Spleen (tissue), 7 donors: ENCODE measurements at regions not wholly inside any gene's neighbourhood (a gene's known extent, or its start where the extent isn't known, plus 50 kb on each side); places are given as distances from the start of the nearest gene placed in this dataset.

Experiments used
- POLR2A ChIP-seq, 3 donors: fragments of 450-650 bp; IDR thresholded peaks; one replicate each; pipeline ENCODE4 v1.5.1; 2017; ENCODE audit warnings: antibody characterized with exemption in 3 of 3, mild to moderate bottlenecking in 1 of 3
- TF ChIP-seq, protein P1 (sequence below), 11 experiments: fragments of 200-600 bp in 7 of 11; fragments of 450-650 bp in 4 of 11; sonication (generic) in 4 of 11; IDR thresholded peaks in 8 of 11; conservative IDR thresholded peaks in 3 of 11; 1 replicate in 7 of 11; 2 replicates in 4 of 11; pipeline versions ENCODE4 v1.4.0 to v1.8.0; 2016 to 2021; ENCODE audit warnings: antibody characterized with exemption in 11 of 11, inconsistent platforms in 4 of 11, mild to moderate bottlenecking in 1 of 11
- donor health status: DM: no; HTN: no; CAD: no; lungs with moderate emphysema.
- donor health status: DM: no; HTN: no; CAD: no.
- donor health status: DM: no; HTN: no; CAD: no.

DNA sequence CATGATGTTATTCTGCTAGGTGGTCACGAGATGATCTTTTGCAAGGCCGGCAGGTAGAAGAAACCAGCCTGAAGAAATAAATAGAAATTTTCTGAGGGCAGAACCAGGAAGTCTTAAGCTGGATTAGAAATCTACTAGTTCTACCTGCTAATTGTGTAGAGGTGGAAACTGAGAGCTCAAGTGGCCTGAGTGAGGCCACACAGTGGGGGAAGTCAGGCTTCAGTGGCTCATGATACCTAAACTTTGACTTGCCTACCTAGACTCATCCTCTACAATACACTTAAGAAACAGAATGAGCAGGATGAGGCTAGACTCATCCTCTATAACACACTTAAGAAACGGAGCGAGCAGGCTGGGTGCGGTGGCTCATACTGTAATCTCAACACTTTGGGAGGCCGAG lies 134.9 kb upstream of the NDUFV2 start:
- TF ChIP-seq, protein P1, sequence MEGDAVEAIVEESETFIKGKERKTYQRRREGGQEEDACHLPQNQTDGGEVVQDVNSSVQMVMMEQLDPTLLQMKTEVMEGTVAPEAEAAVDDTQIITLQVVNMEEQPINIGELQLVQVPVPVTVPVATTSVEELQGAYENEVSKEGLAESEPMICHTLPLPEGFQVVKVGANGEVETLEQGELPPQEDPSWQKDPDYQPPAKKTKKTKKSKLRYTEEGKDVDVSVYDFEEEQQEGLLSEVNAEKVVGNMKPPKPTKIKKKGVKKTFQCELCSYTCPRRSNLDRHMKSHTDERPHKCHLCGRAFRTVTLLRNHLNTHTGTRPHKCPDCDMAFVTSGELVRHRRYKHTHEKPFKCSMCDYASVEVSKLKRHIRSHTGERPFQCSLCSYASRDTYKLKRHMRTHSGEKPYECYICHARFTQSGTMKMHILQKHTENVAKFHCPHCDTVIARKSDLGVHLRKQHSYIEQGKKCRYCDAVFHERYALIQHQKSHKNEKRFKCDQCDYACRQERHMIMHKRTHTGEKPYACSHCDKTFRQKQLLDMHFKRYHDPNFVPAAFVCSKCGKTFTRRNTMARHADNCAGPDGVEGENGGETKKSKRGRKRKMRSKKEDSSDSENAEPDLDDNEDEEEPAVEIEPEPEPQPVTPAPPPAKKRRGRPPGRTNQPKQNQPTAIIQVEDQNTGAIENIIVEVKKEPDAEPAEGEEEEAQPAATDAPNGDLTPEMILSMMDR (IDR thresholded peaks at IDR 0.05 in 8 of 11, conservative IDR thresholded peaks at IDR 0.05 in 3 of 11) = no peak
- no peak for TF ChIP-seq POLR2A (IDR thresholded peaks at IDR 0.05)
